Dedifferentiated amniotic fluid mesenchymal stem cell (primary cell): ENCODE measurements at regions not wholly inside any gene's neighbourhood (a gene's known extent, or its start where the extent isn't known, plus 50 kb on each side); places are given as distances from the start of the nearest gene placed in this dataset.

Source experiments
- DNase-seq: peaks from one replicate; pipeline ENCODE4 v3.0.0-alpha.2; 2016; ENCODE audit errors: extremely low spot score

- no peak for DNase-seq
Observed at GRCh38 chr15:31262901-31263671, 63.5 kb upstream of the KLF13 start.

- DNase-seq: no peak
Observed at GRCh38 chr15:31263751-31264558, 62.7 kb upstream of the KLF13 start.

GRCh38 chr15:31264559-31265089, 62.0 kb upstream of the KLF13 start:
- no peak for DNase-seq

- no peak for DNase-seq
Observed at GRCh38 chr15:31265090-31265870, 61.4 kb upstream of the KLF13 start.

GRCh38 chr15:31265871-31266711, 60.5 kb upstream of the KLF13 start:
- DNase-seq: no peak

- no peak for DNase-seq
Observed at GRCh38 chr15:31266712-31267111, 59.9 kb upstream of the KLF13 start.

- no peak for DNase-seq
Observed at GRCh38 chr15:31267161-31268107, 59.2 kb upstream of the KLF13 start.

GRCh38 chr15:31268108-31268501, 58.5 kb upstream of the KLF13 start:
- DNase-seq: no peak

- no peak for DNase-seq
Observed at GRCh38 chr15:31268911-31269784, 57.5 kb upstream of the KLF13 start.

- no peak for DNase-seq
Observed at GRCh38 chr15:31269816-31270575, 56.6 kb upstream of the KLF13 start.

GRCh38 chr15:31270767-31271166, 55.9 kb upstream of the KLF13 start:
- DNase-seq: no peak

- DNase-seq: no peak
Observed at GRCh38 chr15:31271224-31271635, 55.4 kb upstream of the KLF13 start.

- no peak for DNase-seq
Observed at GRCh38 chr15:31271711-31272557, 54.7 kb upstream of the KLF13 start.

- DNase-seq: no peak
Observed at GRCh38 chr15:31272558-31273257, 53.9 kb upstream of the KLF13 start.

- DNase-seq: no peak
Observed at GRCh38 chr15:31273258-31273941, 53.2 kb upstream of the KLF13 start.
